NCI-H748 treated with DMSO at 0.1 percent for 48 hours (cell line): ENCODE measurements at regions not wholly inside any gene's neighbourhood (a gene's known extent, or its start where the extent isn't known, plus 50 kb on each side); places are given as distances from the start of the nearest gene placed in this dataset.

Experiments used
- DNase-seq: peaks from one replicate; lab custom pipeline; 2025; lab: John Stamatoyannopoulos, UW

DNA sequence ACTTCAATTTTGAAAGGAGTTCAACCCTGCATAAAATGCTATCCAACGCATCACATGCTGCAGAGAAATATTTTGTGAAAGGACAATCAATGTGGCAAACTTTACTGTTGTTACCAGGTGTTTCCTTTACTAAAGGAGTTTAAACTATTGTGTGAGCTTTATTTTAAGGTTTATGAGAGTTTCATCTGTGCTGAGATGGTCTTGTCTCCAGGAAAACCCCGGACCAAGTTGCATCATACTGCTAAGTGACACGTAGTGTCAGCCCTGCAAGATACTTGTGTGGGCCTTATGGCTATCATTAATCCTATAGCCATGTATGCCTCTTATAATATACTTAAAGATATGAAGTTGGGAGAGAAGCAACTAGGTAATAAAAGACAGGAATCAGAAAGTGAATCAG lies 94.5 kb upstream of the EPHA6 start:
- DNase-seq: no peak

DNA sequence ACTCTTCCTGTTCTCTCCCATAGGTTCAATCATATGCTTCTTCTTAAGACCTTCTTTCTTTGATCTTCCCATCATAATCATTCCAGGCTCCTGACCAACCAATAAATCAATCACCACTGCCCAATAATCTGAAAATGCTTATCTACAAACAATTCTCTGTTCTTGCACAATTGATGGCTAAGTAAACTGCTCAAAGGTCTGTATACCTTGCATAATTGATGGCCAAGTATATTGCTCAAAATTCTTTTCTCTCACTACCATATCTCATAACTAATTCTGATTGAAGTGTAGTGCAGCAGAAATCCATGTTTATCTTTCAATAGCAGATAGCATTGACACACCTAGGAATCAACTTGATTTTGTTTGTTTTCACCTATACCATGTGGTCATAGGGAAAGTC lies 83.4 kb upstream of the EPHA6 start:
- DNase-seq: no peak

DNA sequence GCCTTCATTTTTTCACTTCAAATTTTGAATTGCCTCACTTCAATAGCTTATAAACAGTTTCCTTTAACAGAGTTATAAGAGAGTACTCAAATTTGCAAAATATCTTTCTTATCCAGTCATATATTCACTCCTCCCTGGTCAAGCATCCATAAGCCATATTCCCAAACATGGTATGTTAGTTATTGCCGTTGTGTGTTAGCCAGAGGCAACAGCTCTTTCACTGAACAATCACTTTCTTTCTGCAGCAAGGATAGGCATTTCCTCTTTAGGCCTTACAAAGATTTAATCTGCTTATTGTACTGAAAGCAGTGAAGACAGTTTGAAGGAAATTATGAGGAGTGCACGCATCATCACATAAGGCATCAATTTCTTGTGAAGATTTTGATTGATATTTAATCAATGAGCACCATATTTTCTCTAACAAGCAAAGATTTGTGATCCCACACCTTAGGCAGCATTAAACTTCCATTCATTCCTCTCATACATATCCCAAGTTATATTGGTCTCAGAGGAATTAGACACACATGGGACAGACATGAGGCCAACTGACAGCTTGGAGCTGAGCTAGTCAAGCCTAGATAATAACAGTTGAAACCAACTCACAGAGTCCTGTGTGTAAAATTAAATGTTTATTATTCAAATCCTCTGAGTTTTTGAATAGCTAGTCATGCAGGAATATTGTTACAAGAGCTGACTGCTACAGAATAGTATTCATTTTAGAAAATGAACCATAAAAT lies 80.0 kb upstream of the EPHA6 start:
- DNase-seq: no peak

DNA sequence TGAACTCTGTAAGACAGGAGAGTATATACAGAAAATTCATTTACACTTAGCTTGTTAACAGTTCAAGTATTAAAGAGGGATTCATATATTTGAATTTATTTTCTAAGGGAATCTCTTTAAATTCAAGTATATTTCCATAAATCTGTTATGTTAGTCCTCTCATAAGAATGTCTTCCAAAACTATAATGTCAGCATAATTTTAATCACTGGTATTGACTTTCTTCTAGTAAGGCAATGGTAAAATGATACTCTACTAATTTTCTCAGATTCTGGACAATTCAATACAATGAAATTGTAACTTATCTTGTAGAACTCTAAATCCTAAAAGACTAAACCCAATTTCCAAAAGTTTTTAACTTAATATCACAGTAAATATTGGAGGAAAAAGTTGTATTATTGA lies 66.3 kb upstream of the EPHA6 start:
- DNase-seq: no peak

DNA sequence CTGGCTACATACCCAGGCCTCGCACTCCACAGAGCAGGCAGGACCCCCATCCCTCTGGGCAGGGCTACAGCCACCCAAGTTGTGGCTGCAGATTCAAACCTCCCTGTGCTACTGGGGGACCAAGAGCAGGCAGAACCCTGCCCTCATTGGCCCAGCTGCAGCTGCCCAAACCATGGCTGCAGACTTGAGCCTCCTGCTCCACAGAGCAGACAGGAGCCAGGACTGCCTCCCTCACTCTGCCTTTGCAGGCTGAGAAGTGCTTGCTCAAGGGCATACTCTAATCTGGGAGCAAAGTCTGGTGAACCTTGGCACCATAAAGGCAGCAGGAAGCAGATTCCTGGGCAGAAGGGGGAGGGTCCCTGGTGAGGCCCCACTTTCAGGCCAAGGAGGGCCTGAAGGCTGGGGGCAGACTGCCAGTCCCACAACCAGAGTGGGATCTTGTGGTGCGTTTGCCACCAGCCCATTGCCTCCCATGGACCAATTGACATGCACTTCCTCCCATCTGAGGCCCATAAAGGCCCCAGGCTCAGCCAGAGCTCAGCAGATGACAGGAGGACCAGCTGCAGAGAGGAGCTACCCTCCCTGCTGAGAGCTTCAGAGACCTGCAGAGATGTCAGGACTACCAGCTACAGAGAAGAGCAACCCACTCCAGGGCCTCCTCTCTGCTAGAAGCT lies 64.2 kb upstream of the EPHA6 start:
- no peak for DNase-seq

DNA sequence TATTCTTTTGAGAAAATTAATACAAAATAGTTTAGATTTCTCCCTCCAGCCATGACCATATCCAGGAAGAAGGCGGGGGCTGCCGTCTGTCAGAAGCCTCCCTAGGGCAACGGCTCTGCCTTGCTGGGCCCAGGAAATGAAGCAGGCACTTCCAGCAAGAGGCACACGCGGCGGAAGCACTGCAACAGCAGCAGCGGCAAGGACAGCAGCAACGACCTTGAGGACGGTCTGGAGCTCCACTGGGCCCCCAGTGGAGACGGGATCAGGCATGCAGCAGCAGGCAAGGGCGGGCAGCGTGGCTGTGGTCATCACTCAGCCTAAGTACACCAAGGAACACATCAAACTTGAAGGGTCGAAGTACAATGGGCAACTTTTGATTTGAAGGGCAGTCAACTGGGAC lies 61.3 kb upstream of the EPHA6 start:
- DNase-seq: no peak

DNA sequence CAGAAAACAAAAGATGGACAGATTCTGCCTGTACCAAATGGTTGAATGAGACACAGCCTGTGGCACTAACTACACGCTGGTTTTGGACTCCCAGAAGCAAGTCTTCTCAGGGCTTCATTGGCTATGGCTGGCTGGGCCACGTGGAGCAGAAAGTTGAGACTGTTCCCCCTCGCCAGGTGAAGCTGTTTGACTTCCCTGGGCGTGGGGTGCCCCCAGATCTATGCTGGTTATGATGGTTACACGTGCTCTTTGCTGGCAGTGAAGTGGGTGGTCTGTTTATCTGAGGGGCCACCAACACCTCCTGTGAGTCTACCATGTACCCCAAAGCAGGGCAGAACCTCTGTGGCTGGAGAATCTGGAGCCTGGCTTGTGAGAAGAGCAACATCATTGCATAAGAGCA lies 60.3 kb upstream of the EPHA6 start:
- DNase-seq: no peak

DNA sequence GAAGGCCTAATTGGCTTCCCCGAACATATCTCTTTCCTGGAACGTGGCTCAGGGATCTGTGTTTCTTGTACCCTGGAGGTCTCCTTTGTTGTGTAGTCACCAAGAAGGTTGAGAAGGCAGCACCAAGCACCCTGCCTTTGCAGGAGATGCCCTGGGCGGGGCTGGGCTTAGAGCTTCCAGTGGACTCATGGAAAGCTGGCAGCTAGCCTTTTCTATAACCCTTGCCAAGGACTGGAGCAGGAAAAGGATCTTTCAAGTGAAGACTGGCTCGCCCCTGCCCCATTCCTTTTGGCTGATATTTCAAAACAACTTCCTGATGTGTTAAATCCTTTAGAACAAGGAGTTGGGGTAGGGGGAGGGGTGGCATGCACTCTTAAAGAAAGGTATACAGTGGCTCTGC lies 58.9 kb upstream of the EPHA6 start:
- DNase-seq: no peak

DNA sequence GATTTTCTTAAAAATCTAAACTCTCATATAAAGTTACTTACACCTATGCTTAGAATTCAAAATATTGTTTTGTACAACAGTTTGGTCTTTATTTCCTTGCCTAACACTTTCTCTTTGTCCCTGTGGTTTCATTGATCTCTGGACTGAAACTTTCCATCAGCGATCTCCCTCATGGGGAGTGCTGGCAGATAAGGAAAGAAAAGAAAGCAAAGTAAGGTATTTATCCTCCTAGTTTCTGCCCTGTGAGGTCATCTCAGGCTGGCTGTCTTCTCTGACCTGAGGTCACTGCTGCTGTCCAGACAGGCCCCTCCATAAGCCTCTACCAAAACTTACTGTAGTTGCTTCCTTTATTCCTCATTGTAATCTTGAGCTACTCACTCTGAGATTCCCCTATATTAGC lies 57.9 kb upstream of the EPHA6 start:
- no peak for DNase-seq

DNA sequence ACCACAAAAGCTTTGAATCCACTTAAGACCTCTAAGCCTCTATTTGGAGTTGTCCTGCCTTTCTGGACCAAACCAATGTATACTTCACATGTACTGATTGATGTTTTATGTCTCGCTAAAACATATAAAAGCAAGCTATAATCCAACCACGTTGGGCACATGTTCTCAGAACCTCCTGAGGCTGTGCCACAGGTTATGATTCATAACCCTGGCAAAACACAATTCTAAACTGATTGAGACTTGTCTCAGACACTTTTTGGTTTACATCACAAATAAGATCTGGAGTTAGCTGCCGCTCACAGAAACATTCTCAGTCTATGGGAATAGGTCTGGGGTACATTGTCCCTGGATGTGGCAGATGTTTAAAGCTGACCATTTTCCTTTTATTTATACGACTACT lies 53.4 kb upstream of the EPHA6 start:
- DNase-seq: no peak
